ENCODE measurements at regions not wholly inside any gene's neighbourhood (a gene's known extent, or its start where the extent isn't known, plus 50 kb on each side); places are given as distances from the start of the nearest gene placed in this dataset.

DNA sequence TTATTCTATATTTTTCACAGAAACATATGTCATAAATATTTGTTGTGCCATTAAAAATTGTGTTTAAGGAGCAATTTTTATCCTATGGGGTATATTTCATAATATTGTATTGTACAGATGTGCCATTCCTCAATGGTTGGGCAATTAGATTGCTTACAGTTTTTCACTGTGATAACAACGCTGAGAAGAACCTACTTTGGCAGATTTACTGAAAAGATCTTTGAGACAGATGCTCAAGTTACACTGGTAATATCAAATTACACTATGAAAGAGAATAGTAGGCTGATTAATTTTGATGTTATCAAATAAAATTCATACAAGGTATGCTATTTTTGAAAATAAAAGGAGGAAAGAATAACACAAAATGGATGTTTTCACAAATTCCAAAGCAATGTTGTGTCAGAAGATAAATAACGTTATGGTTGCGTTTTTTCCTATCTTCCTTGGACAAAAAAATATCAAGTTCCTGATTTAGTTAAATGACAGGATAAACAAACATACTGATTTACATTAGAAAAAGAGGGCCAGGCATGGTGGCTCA is 335.1 kb upstream of the ZNF521 start:
- in situ Hi-C loops (cut with MboI; ENCODE audit: low pct_unique_long_range_greater_than_20kb in 2 of 9, low sequenced_read_pairs in 9 of 9, unreplicated experiment in 9 of 9) = no loop called here
- H3K4me3 ChIP-seq = no peak overlapping the region
- H3K4me1 ChIP-seq (replicated peaks in 1 of 2) = no peaks in the 10 kb centered on the region
- no peak overlapping the region for H3K27ac ChIP-seq
- no peak for ATAC-seq (replicated peaks in 6 of 8)
- 0 to 100% (median 86%) methylated on average over 1 to 3 of the region's 3 CpGs for WGBS, 10 experiments

DNA sequence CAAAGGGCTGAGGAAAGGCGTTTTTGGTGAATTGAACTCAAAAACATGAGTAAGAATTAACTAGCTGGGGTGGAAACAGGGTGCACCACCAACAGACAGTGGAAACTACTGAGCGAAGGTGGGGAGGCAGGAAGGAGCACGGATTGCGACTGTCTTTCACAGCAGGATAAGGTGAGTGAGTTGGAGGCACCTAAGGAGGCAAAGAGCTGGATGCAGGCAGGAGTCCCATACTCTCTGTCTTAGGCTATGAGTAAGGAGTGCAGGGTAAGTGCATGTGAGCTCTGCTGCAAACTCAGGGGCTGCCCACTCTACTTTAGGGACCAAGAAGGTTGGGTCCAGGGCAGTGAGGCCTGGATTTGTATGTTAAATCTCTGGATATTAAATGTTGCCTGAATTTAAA is 333.1 kb upstream of the ZNF521 start:
- in situ Hi-C loops (cut with MboI; ENCODE audit: low pct_unique_long_range_greater_than_20kb in 2 of 9, low sequenced_read_pairs in 9 of 9, unreplicated experiment in 9 of 9) = no loop called here
- no peak overlapping the region for H3K27ac ChIP-seq
- ATAC-seq (replicated peaks in 6 of 8) = no peak
- no peaks in the 10 kb centered on the region for H3K4me1 ChIP-seq (replicated peaks in 1 of 2)
- 41 to 100% (median 76%) methylated on average over 1 to 4 of the region's 4 CpGs; no CpG with 5 or more reads in 4 of the 10 experiments for WGBS, 10 experiments
- no peak overlapping the region for H3K4me3 ChIP-seq

DNA sequence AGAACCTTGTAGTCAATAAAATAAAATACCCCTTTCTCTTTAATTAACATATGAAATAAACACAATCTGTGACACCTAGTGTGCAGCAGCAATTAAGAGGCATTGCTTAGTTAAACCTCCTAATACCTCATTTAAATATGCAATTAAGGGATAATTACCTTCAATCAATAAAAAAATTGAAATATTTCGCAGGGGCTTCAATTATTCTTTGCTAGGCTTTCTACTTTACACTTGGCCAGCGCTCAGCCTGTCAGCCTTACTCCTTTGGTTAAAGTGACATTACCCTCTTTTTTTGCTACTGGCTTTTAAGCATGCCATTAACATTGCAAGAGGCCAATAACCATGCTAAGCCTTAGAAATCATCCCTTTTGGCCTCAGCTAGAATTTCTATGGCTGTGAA is 327.5 kb upstream of the ZNF521 start:
- ATAC-seq (replicated peaks in 6 of 8) = no peak
- no peak overlapping the region for H3K4me3 ChIP-seq
- H3K4me1 ChIP-seq (replicated peaks in 1 of 2) = peaks cover 0 to 5% of the 10 kb centered on the region in 2 donors
- no peak overlapping the region for H3K27ac ChIP-seq
- in situ Hi-C loops (cut with MboI; ENCODE audit: low pct_unique_long_range_greater_than_20kb in 2 of 9, low sequenced_read_pairs in 9 of 9, unreplicated experiment in 9 of 9) = no loop called here
- 14 to 80% (median 44%) methylated on average over 1 to 2 of the region's 2 CpGs; no CpG with 5 or more reads in 1 of the 10 experiments for WGBS, 10 experiments

DNA sequence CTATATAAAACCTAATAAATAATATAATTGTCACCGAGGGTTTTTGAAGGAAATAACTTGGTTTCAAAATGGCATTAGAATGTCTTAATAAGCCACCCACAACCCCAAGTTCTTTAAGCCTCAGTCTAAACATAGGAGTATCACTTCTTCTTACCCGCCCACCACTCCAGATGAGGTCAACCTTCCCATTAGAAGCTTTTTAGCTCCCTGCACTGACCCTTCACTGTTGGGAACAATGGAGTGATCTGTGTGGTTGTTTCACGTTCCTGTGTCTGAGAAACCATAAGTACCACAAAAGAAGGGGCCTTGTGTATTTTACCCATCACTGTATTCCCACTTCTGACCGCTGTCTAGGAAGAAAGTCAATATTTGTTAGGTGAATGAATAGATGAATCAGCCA is 326.3 kb upstream of the ZNF521 start:
- Histone ChIP-seq H3K27ac (no peak overlapping the region), H3K4me3 (no peak overlapping the region), H3K4me1 (replicated peaks in 1 of 2) (peaks cover 0 to 5% of the 10 kb centered on the region in 2 donors)
- in situ Hi-C loops (cut with MboI; ENCODE audit: low pct_unique_long_range_greater_than_20kb in 2 of 9, low sequenced_read_pairs in 9 of 9, unreplicated experiment in 9 of 9) = no loop called here
- peak in 1 of 8 experiments; percentile 72 for ATAC-seq (replicated peaks in 6 of 8)
- 42 to 81% (median 56%) methylated on average over 1 to 4 of the region's 4 CpGs; no CpG with 5 or more reads in 2 of the 10 experiments for WGBS, 10 experiments

DNA sequence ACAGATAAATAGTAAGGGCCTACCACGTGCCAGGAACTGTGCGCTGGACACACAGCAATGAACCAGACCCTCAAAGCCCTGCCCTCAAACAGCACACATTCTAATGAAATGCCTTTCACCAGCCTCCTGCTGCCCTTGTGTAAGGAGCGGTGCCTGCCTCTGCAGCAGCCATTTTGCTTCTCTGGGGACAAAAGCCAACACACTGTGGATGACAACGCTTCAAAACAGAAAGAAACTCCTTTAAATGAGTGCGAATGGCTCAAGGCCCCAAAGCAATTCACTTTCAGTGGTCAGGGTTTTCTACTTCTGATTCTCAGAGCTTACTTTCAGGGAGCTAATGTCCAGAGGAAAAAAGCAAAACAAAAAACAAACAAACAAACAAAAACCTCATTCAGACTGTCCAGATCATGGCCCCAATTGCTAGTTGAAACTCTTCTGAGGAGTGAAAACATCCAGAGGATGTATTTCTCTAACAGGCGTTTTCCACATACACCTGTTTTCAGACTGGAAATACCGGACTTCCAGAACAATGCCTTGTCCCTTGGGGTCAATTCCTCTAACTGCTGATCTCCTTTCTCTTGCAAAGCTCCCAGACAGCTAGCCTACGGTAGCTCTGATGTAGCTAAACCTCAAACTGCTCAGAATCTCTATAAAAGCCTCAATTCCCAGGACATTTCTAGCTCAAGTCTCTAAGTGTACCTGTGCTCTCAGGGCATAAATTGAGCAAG is 323.3 kb upstream of the ZNF521 start:
- ATAC-seq (replicated peaks in 6 of 8) = no peak
- Histone ChIP-seq H3K4me3 (no peak overlapping the region), H3K27ac (no peak overlapping the region), H3K4me1 (replicated peaks in 1 of 2) (peaks cover 0 to 5% of the 10 kb centered on the region in 2 donors)
- WGBS, 10 experiments = 43 to 86% (median 64%) methylated on average over 1 to 6 of the region's 8 CpGs
- in situ Hi-C loops (cut with MboI; ENCODE audit: low pct_unique_long_range_greater_than_20kb in 2 of 9, low sequenced_read_pairs in 9 of 9, unreplicated experiment in 9 of 9) = no loop called here

DNA sequence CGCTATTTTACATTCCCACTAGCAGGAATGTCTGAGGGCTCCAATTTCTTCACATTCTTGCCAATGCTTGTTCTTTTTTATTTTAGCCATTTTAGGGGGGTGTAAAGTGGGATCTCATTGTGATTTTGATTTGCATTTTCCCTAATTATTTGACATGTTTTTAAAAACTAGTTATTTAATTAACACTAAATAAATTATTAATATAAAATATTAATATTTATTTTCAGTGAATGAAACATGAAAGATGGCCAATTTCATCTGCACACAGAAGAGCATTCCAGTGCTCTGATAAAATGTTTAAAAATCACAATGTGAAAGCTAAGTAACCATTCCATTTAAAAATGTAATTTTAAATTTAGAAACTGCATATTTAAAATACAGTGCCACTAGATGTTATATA is 322.2 kb upstream of the ZNF521 start:
- ATAC-seq (replicated peaks in 6 of 8) = no peak
- Histone ChIP-seq H3K4me1 (replicated peaks in 1 of 2) (peaks cover 0 to 5% of the 10 kb centered on the region in 2 donors), H3K27ac (no peak overlapping the region), H3K4me3 (no peak overlapping the region)
- in situ Hi-C loops (cut with MboI; ENCODE audit: low pct_unique_long_range_greater_than_20kb in 2 of 9, low sequenced_read_pairs in 9 of 9, unreplicated experiment in 9 of 9) = no loop called here
- 70 to 100% (median 90%) methylated on average over 1 of the region's 1 CpG; no CpG with 5 or more reads in 2 of the 10 experiments for WGBS, 10 experiments

DNA sequence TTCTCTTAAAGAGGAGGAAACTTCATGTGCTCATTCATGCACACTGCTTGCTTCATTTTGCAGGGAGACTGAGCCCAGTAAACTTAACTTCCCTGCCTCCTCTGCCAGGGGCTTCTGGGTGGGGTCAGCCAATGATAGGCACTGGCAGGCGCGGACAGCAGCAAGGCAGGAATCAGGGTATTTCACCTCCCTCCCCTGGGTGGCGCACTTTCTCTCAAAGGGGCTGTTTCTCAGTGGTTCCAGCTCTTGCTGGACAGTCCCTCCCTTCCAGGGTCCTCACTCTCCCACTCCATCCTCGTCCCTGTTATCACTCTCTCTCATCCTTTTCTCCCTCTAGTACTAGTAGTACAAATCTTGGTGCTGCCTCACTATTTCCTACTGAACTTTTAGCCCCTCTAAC is 320.5 kb upstream of the ZNF521 start:
- no peak overlapping the region for H3K27ac ChIP-seq
- in situ Hi-C loops (cut with MboI; ENCODE audit: low pct_unique_long_range_greater_than_20kb in 2 of 9, low sequenced_read_pairs in 9 of 9, unreplicated experiment in 9 of 9) = no loop called here
- WGBS, 10 experiments = 42 to 100% (median 77%) methylated on average over 1 to 3 of the region's 4 CpGs; no CpG with 5 or more reads in 2 of the 10 experiments
- ATAC-seq (replicated peaks in 6 of 8) = no peak
- no peak overlapping the region for H3K4me3 ChIP-seq
- peaks cover 0 to 3% of the 10 kb centered on the region in 2 donors for H3K4me1 ChIP-seq (replicated peaks in 1 of 2)

DNA sequence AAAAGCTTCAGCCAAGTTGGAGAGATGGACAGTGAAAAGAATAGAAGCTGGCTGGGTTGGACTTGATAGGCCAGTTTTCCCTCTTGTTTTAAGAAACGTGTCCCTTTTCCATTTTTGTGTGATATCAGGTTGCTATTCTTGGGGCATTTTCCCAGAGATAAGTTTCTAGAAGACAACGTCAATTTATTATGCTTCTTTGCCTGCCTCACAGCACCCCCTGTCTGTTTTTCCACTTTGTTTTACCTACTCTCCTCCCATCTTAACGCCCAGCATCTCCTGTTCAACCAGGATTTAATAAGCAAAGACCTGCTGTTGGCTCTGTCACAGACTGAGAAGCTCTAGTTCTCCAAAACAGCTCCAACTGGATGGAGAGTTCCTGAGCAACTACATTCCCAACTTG is 317.8 kb upstream of the ZNF521 start:
- WGBS, 10 experiments = 0 to 73% (median 38%) methylated on average over 1 to 3 of the region's 3 CpGs
- Histone ChIP-seq H3K4me1 (replicated peaks in 1 of 2) (no peaks in the 10 kb centered on the region), H3K4me3 (no peak overlapping the region), H3K27ac (no peak overlapping the region)
- ATAC-seq (replicated peaks in 6 of 8) = peak in 1 of 8 experiments; percentile 45
- in situ Hi-C loops (cut with MboI; ENCODE audit: low pct_unique_long_range_greater_than_20kb in 2 of 9, low sequenced_read_pairs in 9 of 9, unreplicated experiment in 9 of 9) = no loop called here

DNA sequence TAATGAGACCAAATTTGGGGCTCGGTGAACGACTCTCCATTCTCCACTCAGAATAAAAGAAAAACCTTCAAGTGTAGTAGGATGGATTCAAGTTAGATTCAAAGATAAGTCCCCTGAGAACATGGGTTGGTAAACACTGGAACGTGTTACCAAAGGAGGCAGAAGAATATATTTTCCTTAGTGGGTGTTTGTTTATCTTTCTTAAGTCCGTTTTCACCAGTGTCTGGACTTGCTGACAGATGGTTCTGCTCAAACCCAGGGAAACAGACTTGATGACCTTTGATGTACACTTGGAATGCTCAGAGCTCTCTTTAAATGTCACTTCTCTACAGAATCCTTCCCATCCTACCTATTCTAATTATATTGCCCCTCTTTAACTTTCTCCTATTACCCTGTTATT is 310.3 kb upstream of the ZNF521 start:
- WGBS, 10 experiments = 38 to 100% (median 82%) methylated on average over 1 to 4 of the region's 4 CpGs; no CpG with 5 or more reads in 1 of the 10 experiments

DNA sequence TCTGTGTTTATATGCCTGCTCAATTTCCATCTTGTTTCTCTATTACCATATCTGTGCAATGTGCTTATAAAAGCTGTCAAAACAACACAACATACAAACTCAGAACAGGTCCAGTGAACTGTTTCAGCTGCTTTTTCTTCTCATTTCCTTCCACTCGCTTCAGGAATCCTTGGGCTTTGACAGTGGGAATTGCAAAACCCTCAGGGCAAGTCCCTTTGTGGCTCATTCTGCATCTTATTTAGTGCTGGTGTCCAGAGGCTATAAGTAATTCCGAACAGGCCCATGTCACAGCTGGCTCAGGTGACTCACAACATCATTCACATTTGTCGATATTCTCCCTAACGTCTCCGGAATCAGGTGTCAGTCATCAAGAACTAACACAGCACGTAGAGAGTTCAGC is 309.9 kb upstream of the ZNF521 start:
- WGBS, 10 experiments = 16 to 88% (median 67%) methylated on average over 1 to 6 of the region's 6 CpGs; no CpG with 5 or more reads in 1 of the 10 experiments
- peak in 1 of 8 experiments; percentile 73 for ATAC-seq (replicated peaks in 6 of 8)
- in situ Hi-C loops (cut with MboI; ENCODE audit: low pct_unique_long_range_greater_than_20kb in 2 of 9, low sequenced_read_pairs in 9 of 9, unreplicated experiment in 9 of 9) = no loop called here
- no peak overlapping the region for H3K4me3 ChIP-seq
- H3K27ac ChIP-seq = no peak overlapping the region
- no peaks in the 10 kb centered on the region for H3K4me1 ChIP-seq (replicated peaks in 1 of 2)

More for the DNA sequence above, 310.3 kb upstream of the ZNF521 start:
- no peaks in the 10 kb centered on the region for H3K4me1 ChIP-seq (replicated peaks in 1 of 2)
- no peak overlapping the region for H3K4me3 ChIP-seq
- no peak for ATAC-seq (replicated peaks in 6 of 8)
- in situ Hi-C loops (cut with MboI; ENCODE audit: low pct_unique_long_range_greater_than_20kb in 2 of 9, low sequenced_read_pairs in 9 of 9, unreplicated experiment in 9 of 9) = no loop called here
- no peak overlapping the region for H3K27ac ChIP-seq

DNA sequence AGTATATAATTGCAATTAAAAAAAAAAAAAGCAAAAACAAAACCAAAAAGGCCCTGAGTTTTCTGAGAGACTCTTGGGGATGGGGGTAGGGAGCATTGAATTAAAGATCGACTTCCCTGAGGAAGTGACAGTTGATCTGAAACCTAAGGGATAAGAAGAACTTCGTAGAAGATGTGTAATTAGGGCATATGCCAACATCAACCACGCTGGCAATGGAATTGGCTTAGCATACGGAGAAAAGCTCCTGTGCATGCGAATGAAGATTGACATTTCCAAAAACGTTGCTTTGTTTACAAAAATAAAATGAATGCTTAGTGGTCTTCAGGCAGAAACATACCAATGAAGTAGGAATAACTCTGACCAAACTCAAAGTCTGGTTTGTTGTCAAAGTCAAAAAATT is 307.6 kb upstream of the ZNF521 start:
- no peak for ATAC-seq (replicated peaks in 6 of 8)
- H3K4me1 ChIP-seq (replicated peaks in 1 of 2) = no peaks in the 10 kb centered on the region
- no peak overlapping the region for H3K27ac ChIP-seq
- H3K4me3 ChIP-seq = no peak overlapping the region
- WGBS, 10 experiments = 66 to 100% (median 87%) methylated on average over 1 to 6 of the region's 6 CpGs
- in situ Hi-C loops (cut with MboI; ENCODE audit: low pct_unique_long_range_greater_than_20kb in 2 of 9, low sequenced_read_pairs in 9 of 9, unreplicated experiment in 9 of 9) = no loop called here

DNA sequence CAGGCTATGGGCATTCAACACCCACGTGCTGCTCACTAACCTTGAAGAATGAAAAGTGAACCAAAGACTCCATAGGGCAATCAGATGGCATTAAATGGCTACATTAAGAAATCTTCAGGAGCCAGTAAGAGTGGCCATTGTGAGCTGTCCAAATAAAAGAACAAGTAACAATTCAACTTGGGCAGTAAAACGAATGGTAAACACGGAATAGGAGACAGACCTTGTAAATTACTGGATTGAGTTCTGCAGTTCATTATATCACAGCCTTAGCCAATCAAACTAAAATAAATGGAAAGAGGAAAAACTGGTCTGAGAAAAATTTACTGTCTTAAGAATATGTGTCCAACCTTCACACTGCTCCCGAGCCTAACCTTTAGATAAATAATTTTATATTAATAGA is 306.5 kb upstream of the ZNF521 start:
- 32 to 86% (median 65%) methylated on average over 1 to 4 of the region's 4 CpGs for WGBS, 10 experiments
- in situ Hi-C loops (cut with MboI; ENCODE audit: low pct_unique_long_range_greater_than_20kb in 2 of 9, low sequenced_read_pairs in 9 of 9, unreplicated experiment in 9 of 9) = no loop called here
- Histone ChIP-seq H3K4me1 (replicated peaks in 1 of 2) (no peaks in the 10 kb centered on the region), H3K4me3 (no peak overlapping the region), H3K27ac (no peak overlapping the region)
- ATAC-seq (replicated peaks in 6 of 8) = no peak

DNA sequence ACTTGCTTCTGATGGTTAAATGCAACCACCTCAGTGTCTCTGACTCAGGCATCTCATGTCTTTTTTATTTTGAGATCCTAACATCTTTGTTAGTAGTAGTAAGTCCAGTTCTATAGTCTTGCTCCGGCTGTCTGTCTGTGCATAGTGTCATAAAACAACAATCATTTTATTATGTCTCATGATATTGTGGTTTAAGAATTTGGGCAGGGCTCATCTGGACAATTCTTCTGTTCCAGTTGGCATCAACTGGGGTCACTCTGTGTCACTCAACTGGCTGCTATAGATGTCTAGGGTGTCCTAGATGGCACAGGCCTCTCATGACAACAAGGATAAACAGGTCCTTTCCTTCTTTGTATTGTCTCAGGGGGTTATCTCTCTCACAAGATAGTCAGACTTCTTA is 299.6 kb upstream of the ZNF521 start:
- Histone ChIP-seq H3K4me3 (no peak overlapping the region), H3K27ac (no peak overlapping the region), H3K4me1 (replicated peaks in 1 of 2) (no peaks in the 10 kb centered on the region)
- WGBS, 10 experiments = 86 to 100% (median 89%) methylated on average over 1 of the region's 1 CpG; no CpG with 5 or more reads in 6 of the 10 experiments
- in situ Hi-C loops (cut with MboI; ENCODE audit: low pct_unique_long_range_greater_than_20kb in 2 of 9, low sequenced_read_pairs in 9 of 9, unreplicated experiment in 9 of 9) = no loop called here
- ATAC-seq (replicated peaks in 6 of 8) = no peak
